OCI-LY1 (cell line): ENCODE measurements at regions not wholly inside any gene's neighbourhood (a gene's known extent, or its start where the extent isn't known, plus 50 kb on each side); places are given as distances from the start of the nearest gene placed in this dataset.

Experiments
- EZH2 ChIP-seq: fragments of 200-600 bp; sonication (generic), shearing (Covaris generic); IDR thresholded peaks from 2 replicates; pipeline ENCODE4 v1.8.0; 2017; ENCODE audit warnings: borderline replicate concordance, mixed run types, mild to moderate bottlenecking, antibody characterized with exemption, low read length, moderate library complexity, mixed read lengths
- TF ChIP-seq, protein P1 (sequence below): fragments of 200-600 bp; sonication (generic), shearing (Covaris generic); IDR thresholded peaks from 2 replicates; pipeline ENCODE4 v1.5.1; 2017; ENCODE audit warnings: mild to moderate bottlenecking, antibody characterized with exemption, low read length, moderate library complexity, mixed read lengths

DNA sequence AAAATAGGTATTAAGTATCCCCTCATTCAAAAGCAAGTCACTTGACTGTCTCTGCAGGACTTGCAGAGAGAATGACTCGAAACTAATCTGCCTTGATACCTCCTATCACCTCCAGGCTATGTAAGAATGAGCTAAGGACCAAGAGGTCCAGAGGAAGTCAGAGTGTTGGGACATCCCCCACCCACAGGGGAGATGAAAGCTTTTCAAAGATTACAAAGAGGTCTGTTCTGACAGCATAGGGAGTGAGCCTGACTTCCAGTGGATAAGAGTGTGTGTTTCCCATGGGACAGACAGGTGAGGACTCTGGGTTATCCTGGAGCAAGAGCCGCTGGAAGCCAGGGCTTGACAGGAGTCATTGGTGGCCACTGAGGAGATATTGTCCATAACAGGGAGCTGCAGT, 85.0 kb upstream of the TACR1 start:
- TF ChIP-seq, protein P1, sequence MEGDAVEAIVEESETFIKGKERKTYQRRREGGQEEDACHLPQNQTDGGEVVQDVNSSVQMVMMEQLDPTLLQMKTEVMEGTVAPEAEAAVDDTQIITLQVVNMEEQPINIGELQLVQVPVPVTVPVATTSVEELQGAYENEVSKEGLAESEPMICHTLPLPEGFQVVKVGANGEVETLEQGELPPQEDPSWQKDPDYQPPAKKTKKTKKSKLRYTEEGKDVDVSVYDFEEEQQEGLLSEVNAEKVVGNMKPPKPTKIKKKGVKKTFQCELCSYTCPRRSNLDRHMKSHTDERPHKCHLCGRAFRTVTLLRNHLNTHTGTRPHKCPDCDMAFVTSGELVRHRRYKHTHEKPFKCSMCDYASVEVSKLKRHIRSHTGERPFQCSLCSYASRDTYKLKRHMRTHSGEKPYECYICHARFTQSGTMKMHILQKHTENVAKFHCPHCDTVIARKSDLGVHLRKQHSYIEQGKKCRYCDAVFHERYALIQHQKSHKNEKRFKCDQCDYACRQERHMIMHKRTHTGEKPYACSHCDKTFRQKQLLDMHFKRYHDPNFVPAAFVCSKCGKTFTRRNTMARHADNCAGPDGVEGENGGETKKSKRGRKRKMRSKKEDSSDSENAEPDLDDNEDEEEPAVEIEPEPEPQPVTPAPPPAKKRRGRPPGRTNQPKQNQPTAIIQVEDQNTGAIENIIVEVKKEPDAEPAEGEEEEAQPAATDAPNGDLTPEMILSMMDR = no peak
- TF ChIP-seq EZH2 = no peak
